ENCODE measurements at regions not wholly inside any gene's neighbourhood (a gene's known extent, or its start where the extent isn't known, plus 50 kb on each side); places are given as distances from the start of the nearest gene placed in this dataset.
A peak's percentile ranks its signal among the peaks of the same experiment; 100 is the strongest.

GRCh38 chr15:92305343-92305742 lies 88.3 kb upstream of the ST8SIA2 start:
- no peaks in the 10 kb centered on the region for H3K27me3 Mint-ChIP-seq (ENCODE audit: low read depth, poor library complexity)
- H3K9me3 Mint-ChIP-seq = peaks cover 24% of the 10 kb centered on the region
- TF ChIP-seq, protein P1, sequence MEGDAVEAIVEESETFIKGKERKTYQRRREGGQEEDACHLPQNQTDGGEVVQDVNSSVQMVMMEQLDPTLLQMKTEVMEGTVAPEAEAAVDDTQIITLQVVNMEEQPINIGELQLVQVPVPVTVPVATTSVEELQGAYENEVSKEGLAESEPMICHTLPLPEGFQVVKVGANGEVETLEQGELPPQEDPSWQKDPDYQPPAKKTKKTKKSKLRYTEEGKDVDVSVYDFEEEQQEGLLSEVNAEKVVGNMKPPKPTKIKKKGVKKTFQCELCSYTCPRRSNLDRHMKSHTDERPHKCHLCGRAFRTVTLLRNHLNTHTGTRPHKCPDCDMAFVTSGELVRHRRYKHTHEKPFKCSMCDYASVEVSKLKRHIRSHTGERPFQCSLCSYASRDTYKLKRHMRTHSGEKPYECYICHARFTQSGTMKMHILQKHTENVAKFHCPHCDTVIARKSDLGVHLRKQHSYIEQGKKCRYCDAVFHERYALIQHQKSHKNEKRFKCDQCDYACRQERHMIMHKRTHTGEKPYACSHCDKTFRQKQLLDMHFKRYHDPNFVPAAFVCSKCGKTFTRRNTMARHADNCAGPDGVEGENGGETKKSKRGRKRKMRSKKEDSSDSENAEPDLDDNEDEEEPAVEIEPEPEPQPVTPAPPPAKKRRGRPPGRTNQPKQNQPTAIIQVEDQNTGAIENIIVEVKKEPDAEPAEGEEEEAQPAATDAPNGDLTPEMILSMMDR (IDR thresholded peaks at IDR 0.05) = no peak
- H3K27ac Mint-ChIP-seq = no peak overlapping the region
- H3K36me3 Mint-ChIP-seq (ENCODE audit: low read depth) = no peaks in the 10 kb centered on the region
- DNase-seq = no peak
- peaks cover 26% of the 10 kb centered on the region for H3K4me1 Mint-ChIP-seq
- no peak overlapping the region for H3K4me3 Mint-ChIP-seq

- DNase-seq = no peak
- Mint-ChIP-seq H3K4me3 (peak overlapping the region; percentile 23), H3K27ac (peak overlapping the region; percentile 7)
Measured at GRCh38 chr15:92306663-92307062, 87.0 kb upstream of the ST8SIA2 start.

GRCh38 chr15:92315144-92315543 lies 78.5 kb upstream of the ST8SIA2 start:
- peaks cover 9% of the 10 kb centered on the region for H3K27me3 Mint-ChIP-seq (ENCODE audit: low read depth, poor library complexity)
- no peaks in the 10 kb centered on the region for H3K9me3 Mint-ChIP-seq

More at GRCh38 chr15:92306663-92307062, 87.0 kb upstream of the ST8SIA2 start:
- Mint-ChIP-seq H3K9me3 (peaks cover 14% of the 10 kb centered on the region), H3K36me3 (ENCODE audit: low read depth) (no peaks in the 10 kb centered on the region), H3K27me3 (ENCODE audit: low read depth, poor library complexity) (no peaks in the 10 kb centered on the region), H3K4me1 (peaks cover 26% of the 10 kb centered on the region)
- TF ChIP-seq, protein P1 (IDR thresholded peaks at IDR 0.05) = peak; percentile 42

GRCh38 chr15:92315595-92316211 lies 78.0 kb upstream of the ST8SIA2 start:
- no peaks in the 10 kb centered on the region for H3K36me3 Mint-ChIP-seq (ENCODE audit: low read depth)
- no peaks in the 10 kb centered on the region for H3K9me3 Mint-ChIP-seq
- no peak overlapping the region for H3K4me3 Mint-ChIP-seq
- TF ChIP-seq, protein P1 (IDR thresholded peaks at IDR 0.05) = no peak
- H3K27ac Mint-ChIP-seq = no peak overlapping the region
- no peak for DNase-seq
- H3K27me3 Mint-ChIP-seq (ENCODE audit: low read depth, poor library complexity) = peaks cover 9% of the 10 kb centered on the region
- no peaks in the 10 kb centered on the region for H3K4me1 Mint-ChIP-seq

More at GRCh38 chr15:92315144-92315543, 78.5 kb upstream of the ST8SIA2 start:
- no peak overlapping the region for H3K27ac Mint-ChIP-seq
- TF ChIP-seq, protein P1 (IDR thresholded peaks at IDR 0.05) = no peak
- no peaks in the 10 kb centered on the region for H3K36me3 Mint-ChIP-seq (ENCODE audit: low read depth)
- no peaks in the 10 kb centered on the region for H3K4me1 Mint-ChIP-seq
- no peak for DNase-seq
- no peak overlapping the region for H3K4me3 Mint-ChIP-seq

- H3K9me3 Mint-ChIP-seq = no peaks in the 10 kb centered on the region
- H3K4me3 Mint-ChIP-seq = no peak overlapping the region
- TF ChIP-seq, protein P1 (IDR thresholded peaks at IDR 0.05) = no peak
- no peaks in the 10 kb centered on the region for H3K36me3 Mint-ChIP-seq (ENCODE audit: low read depth)
- no peaks in the 10 kb centered on the region for H3K4me1 Mint-ChIP-seq
- peaks cover 16% of the 10 kb centered on the region for H3K27me3 Mint-ChIP-seq (ENCODE audit: low read depth, poor library complexity)
- no peak for DNase-seq
- no peak overlapping the region for H3K27ac Mint-ChIP-seq
Measured at GRCh38 chr15:92316586-92317295, 76.9 kb upstream of the ST8SIA2 start.

All from nephron progenitor cell (in vitro differentiated cells).